Thoracic aorta (tissue), 2 donors: ENCODE measurements at regions not wholly inside any gene's neighbourhood (a gene's known extent, or its start where the extent isn't known, plus 50 kb on each side); places are given as distances from the start of the nearest gene placed in this dataset.

Experiments
- ATAC-seq: fragments of 150-250 bp; one replicate; pipeline ENCODE4 v1.8.0; 2017; ENCODE audit warnings: low read depth; ENCODE audit not compliant: insufficient number of reproducible peaks, low FRiP score
- DNase-seq: peaks from one replicate; pipeline ENCODE4 v3.0.0-alpha.2; 2020; ENCODE audit warnings: low spot score
- H3K27ac ChIP-seq, 2 donors: fragments of 200-600 bp; sonication (generic); 1 replicate in 1 of 2; 2 replicates in 1 of 2; pipeline ENCODE4 v1.5.1; 2016; ENCODE audit warnings: mild to moderate bottlenecking in 2 of 2, moderate library complexity in 2 of 2
- H3K27me3 ChIP-seq: fragments of 200-600 bp; sonication (generic); replicated peaks from 2 replicates; pipeline ENCODE4 v1.6.0; 2016; ENCODE audit warnings: mild to moderate bottlenecking; ENCODE audit not compliant: insufficient read depth
- H3K36me3 ChIP-seq: fragments of 200-600 bp; sonication (generic); one replicate; pipeline ENCODE4 v1.5.1; 2016
- H3K4me1 ChIP-seq, 2 donors: fragments of 200-600 bp; sonication (generic); 1 replicate in 1 of 2; 2 replicates in 1 of 2; pipeline versions ENCODE4 v1.5.1 to v1.6.0; 2016; ENCODE audit warnings: low read depth in 2 of 2, mild to moderate bottlenecking in 1 of 2; ENCODE audit not compliant: control insufficient read depth in 1 of 2
- H3K4me3 ChIP-seq: fragments of 200-600 bp; sonication (generic); 2 replicates; pipeline ENCODE4 v1.5.1; 2016; ENCODE audit warnings: mild to moderate bottlenecking
- H3K9me3 ChIP-seq: fragments of 200-600 bp; sonication (generic); 2 replicates; pipeline ENCODE4 v1.5.1; 2016
- TF ChIP-seq, protein P1 (sequence below): fragments of 200-600 bp; sonication (generic); IDR thresholded peaks from one replicate; pipeline ENCODE4 v1.5.1; 2019; ENCODE audit warnings: antibody characterized with exemption

DNA sequence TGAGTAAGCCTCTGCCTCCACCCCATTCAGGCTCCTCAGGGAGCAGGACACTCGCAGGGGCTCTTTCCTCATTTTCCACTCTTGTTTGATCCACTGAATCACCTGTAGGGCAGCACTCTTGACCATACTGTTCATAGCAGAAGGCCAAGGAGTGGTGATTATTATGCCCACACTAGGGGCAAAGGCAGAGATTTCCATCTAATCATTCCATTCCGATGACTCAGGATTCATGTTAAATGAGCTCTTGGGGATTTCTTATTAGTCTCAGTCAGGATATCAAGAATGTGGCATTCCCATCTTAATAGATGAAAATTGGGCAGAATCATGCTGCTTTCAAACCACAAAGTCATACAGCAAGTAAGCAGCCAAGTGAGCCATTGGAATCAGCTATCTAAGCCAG, 101.9 kb upstream of the MOCS1 start:
- TF ChIP-seq, protein P1, sequence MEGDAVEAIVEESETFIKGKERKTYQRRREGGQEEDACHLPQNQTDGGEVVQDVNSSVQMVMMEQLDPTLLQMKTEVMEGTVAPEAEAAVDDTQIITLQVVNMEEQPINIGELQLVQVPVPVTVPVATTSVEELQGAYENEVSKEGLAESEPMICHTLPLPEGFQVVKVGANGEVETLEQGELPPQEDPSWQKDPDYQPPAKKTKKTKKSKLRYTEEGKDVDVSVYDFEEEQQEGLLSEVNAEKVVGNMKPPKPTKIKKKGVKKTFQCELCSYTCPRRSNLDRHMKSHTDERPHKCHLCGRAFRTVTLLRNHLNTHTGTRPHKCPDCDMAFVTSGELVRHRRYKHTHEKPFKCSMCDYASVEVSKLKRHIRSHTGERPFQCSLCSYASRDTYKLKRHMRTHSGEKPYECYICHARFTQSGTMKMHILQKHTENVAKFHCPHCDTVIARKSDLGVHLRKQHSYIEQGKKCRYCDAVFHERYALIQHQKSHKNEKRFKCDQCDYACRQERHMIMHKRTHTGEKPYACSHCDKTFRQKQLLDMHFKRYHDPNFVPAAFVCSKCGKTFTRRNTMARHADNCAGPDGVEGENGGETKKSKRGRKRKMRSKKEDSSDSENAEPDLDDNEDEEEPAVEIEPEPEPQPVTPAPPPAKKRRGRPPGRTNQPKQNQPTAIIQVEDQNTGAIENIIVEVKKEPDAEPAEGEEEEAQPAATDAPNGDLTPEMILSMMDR, result no peak
- H3K4me3 ChIP-seq, result no peak overlapping the region
- ATAC-seq (no peak), DNase-seq (no peak)
- H3K9me3 ChIP-seq, result no peaks in the 10 kb centered on the region
- H3K27me3 ChIP-seq, result no peaks in the 10 kb centered on the region
- no peaks in the 10 kb centered on the region for H3K36me3 ChIP-seq
- no peaks in the 10 kb centered on the region for H3K4me1 ChIP-seq
- no peak overlapping the region for H3K27ac ChIP-seq

DNA sequence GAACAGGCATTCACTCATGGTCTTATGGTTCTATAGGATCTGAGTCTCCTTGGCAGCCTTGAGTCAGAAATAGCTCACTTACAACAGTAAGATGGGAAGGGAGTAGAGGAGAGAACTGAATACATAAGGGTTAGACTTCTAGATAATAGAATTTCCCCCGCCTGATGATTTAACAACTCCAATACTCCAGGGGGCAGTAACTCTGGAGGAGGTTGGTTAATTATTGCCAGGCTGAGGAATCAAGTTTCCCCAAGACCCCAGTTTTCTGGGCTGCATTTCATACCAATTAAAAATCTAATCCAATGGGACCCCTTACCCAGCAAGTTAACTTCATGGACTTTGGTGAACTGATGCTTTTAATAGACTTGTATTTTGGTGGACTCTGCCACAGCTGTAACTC, 94.2 kb upstream of the MOCS1 start:
- DNase-seq (no peak), ATAC-seq (no peak)

DNA sequence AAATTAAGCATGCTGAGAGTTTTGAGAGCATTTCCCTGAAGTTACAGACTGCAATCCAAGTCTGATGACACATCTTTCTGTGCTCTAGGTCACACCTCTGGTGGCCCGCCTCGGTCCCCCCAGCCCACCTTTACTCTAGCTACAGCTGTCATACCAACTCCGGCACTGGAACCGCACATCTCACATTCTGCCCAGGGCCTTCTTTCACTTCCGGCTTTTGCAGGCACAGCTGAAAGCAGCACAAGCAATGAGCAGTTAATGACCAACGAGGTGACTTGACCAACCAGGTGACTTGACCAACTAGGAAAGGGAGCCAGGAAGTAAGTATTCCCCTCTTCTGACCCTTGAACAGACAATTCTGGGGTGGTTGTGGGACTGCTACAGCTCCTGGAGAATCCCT, 88.6 kb upstream of the MOCS1 start:
- TF ChIP-seq, protein P1, result no peak
- Histone ChIP-seq H3K4me1 (no peaks in the 10 kb centered on the region), H3K27ac (no peak overlapping the region), H3K27me3 (no peaks in the 10 kb centered on the region), H3K4me3 (no peak overlapping the region), H3K9me3 (peaks cover 5% of the 10 kb centered on the region), H3K36me3 (no peaks in the 10 kb centered on the region)
- no peak for ATAC-seq
- DNase-seq, result no peak

More for the DNA sequence above, 94.2 kb upstream of the MOCS1 start:
- Histone ChIP-seq H3K27ac (no peak overlapping the region), H3K4me1 (no peaks in the 10 kb centered on the region), H3K4me3 (no peak overlapping the region), H3K9me3 (no peaks in the 10 kb centered on the region), H3K36me3 (no peaks in the 10 kb centered on the region), H3K27me3 (no peaks in the 10 kb centered on the region)
- TF ChIP-seq, protein P1, result no peak

DNA sequence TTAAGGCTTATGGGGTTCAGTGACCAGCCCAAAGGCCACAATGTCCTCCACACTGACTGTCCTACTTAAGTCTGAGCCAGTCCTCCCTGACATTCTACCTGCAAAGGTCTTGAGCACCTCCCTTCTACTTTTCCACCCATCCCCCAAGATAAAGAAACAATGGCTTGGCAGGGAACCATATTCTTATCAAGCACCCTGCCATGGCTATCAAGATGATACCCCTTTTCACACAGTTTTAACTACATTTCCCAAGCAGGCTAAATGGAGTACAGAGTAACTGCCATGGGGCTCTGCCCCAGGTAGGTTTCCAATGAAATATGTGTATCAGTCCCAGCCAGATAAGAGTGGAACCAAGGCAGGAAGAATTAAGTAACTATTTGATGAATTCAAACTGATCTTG, 85.9 kb upstream of the MOCS1 start:
- Histone ChIP-seq H3K27me3 (no peaks in the 10 kb centered on the region), H3K4me3 (no peak overlapping the region), H3K27ac (no peak overlapping the region), H3K36me3 (no peaks in the 10 kb centered on the region), H3K4me1 (no peaks in the 10 kb centered on the region), H3K9me3 (peaks cover 10% of the 10 kb centered on the region)
- DNase-seq, result no peak
- TF ChIP-seq, protein P1, result no peak
- ATAC-seq, result no peak

DNA sequence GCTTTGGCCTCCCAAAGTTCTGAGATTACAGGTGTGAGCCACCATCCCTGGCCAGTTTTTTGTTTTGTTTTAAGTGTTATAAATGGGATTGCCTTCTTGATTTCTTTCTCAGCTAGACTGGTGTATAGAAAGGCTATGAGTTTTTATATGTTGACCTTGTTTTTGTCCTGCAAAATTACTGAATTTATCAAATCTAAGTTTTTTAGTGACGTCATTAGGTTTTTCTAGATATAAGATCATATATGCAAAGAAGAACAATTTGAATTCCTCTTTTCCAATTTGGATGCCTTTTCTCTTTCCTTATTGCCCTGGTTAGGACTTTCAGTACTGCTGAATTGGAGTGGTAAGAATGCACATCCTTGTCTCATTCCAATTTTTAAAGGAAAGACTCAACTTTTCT, 81.3 kb upstream of the MOCS1 start:
- DNase-seq (no peak), ATAC-seq (no peak)
- no peak overlapping the region for H3K4me3 ChIP-seq
- no peaks in the 10 kb centered on the region for H3K27me3 ChIP-seq
- peaks cover 10% of the 10 kb centered on the region for H3K9me3 ChIP-seq
- no peak overlapping the region for H3K27ac ChIP-seq
- no peaks in the 10 kb centered on the region for H3K36me3 ChIP-seq
- TF ChIP-seq, protein P1, result no peak
- H3K4me1 ChIP-seq, result no peaks in the 10 kb centered on the region
